Effector CD4-positive, alpha-beta T cell (primary cell): ENCODE measurements at regions not wholly inside any gene's neighbourhood (a gene's known extent, or its start where the extent isn't known, plus 50 kb on each side); places are given as distances from the start of the nearest gene placed in this dataset.

ENCODE experiments used
- DNase-seq: peaks from one replicate; pipeline ENCODE4 v3.0.0-alpha.2; 2020

DNA sequence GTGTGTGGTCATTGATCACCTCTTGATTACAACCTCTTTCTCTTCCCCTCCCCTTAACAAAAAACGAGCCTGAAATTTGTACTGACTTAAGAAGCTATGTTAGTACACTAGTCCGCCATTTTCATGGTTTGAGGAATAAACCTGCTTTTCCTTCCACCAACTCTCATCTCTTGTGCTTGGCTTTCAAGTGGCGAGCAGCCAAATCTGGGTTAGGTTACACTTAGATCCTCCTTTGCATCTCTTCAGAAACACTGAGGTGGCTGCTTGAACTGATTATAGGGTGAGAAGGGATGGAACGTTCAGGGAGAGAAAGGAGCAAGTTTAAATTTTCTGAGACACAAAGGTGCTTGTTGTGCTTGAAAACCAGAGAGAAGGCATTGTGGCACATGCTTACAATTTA, 2171.4 kb downstream of the LRRC4C start:
- no peak for DNase-seq

DNA sequence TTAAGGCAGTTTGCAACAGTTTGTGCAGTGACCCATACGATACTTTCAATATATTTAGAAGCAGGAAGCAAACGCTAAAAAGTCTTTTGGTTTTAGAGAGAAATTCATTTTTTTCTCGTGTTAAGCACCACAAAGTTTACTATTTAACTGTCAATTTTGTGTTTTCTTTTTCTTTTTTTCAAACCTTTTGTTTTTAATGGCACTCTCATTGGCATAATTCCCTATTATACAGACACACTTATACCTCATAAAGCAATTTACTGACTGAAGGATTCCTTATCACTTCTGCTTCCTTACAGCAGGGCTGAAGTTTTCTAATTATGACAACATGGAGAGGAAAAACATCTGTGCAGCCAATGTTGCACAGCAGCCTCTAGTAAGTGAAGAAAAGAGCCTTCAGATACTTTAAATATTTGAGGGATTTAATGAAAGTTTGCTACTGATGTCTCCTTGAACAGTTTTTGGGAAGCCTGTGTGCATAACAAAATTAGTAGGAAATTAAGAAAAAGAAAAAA, 2191.2 kb downstream of the LRRC4C start:
- DNase-seq: no peak

GRCh38 chr11:39255648-39256047, 2203.8 kb downstream of the LRRC4C start:
- no peak for DNase-seq

DNA sequence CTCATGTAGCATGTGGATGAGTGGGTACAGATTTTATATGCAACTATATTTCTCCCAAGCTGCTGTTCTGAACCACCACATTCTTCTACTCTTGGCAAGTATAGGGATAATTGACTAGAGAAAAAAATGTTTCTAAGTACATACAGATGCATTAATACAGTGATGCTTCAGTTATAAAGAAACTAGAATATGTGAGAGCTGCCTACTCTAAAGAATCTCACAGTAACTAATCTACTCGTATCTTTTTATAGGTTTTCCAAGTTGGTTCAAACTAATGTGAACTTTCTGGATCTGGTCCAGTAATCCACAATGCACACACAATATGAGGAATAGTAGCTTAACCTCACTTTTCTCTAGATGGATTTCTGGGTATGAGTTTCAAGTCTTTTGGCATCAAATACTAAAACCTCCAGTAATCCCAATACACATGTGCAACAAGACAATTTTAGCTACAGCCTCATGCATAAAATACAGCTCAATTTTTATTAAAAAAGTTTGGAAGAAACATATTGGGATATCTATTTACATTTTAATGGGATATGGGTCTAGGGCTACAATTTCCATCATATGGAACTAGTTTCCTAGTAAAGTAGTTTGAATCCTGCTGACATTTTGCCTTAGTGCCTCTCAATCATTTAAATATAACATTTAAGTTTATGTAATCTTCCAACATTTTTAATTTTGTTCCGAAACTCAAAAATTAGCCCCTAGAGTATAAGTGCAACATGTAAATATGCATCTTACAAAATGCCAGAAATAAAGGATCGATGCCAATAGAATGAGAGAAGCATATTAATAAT, 2209.7 kb downstream of the LRRC4C start:
- no peak for DNase-seq

GRCh38 chr11:39247570-39248137, 2211.8 kb downstream of the LRRC4C start:
- no peak for DNase-seq

DNA sequence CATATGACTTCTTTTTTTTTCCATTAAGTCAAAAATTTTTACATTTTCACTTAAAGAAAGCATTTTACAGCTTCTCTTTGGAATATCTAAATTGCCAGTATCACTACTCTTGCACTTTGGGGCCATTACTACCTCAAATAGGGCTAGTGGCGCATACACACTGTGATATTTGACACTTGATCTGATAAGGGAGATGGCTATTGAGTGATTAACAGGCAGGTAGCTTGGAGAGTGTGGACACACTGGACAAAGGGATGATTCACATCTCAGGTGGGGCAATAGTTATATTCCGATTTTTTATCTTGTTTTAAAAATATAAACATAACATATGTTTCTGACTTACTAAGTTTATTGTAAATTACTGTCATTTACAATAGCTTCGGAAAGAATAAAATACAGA, 2219.9 kb downstream of the LRRC4C start:
- no peak for DNase-seq

- DNase-seq: no peak
These were observed 2222.5 kb downstream of the LRRC4C start for GRCh38 chr11:39236916-39237315.

DNA sequence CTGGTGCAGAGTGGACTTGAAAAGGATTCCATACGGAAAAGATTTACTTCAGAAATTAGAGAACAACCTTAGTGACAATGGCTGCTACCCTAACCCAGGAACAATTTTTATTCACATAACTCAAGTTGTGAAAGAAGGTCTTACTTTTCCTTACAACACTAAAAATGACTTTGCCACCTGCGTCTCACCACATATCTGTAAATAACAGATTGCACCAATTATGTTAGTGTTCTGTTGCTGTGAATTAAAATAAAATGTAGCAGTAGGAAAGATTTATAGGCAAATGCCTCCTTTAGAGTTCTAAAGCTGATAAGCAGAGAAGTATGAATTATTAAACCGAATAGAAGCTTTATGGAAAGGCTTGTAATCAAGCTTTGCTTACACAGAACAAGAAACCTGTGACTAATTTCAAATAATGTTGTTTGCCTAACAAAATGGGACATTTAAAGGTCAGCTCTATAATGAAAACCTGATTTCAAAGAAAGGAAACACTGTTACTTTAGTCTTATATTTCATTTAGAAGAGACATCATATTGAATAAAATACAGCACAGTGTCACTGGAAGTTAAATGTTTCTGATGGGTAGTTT, 2237.8 kb downstream of the LRRC4C start:
- DNase-seq: no peak

DNA sequence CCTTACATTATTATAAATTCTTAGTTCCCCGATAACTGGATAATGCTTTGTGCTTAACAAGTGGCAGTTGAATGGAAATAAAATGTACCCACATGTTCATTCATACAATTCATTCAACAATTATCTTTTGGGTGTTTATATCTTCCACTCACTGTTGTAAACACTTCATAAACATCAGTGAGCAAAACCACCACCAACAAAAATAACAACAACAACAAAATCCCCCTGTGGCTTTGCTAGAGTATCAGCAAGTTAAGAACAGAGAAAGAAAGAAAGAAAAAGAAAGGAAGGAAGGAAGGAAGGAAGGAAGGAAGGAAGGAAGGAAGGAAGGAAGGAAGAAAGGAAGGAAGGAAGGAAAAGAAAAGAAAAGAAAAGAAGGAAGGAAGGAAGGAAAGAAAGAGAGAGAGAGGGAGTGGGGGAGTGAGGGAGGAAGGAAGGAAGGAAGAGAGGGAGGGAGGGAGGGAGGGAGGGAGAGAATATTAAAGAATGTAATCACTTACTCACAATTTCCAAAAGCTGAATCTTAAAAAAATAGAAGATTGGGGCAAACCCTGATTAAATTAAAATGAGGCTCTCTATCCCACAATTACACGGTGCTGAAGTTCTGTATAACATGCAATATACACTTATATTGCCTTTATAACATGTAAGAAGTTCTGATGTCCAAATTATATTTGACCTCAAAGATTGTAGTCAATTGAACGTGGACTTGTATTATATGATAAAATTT, 2238.8 kb downstream of the LRRC4C start:
- DNase-seq: no peak

GRCh38 chr11:39220069-39220468, 2239.4 kb downstream of the LRRC4C start:
- DNase-seq: no peak

DNA sequence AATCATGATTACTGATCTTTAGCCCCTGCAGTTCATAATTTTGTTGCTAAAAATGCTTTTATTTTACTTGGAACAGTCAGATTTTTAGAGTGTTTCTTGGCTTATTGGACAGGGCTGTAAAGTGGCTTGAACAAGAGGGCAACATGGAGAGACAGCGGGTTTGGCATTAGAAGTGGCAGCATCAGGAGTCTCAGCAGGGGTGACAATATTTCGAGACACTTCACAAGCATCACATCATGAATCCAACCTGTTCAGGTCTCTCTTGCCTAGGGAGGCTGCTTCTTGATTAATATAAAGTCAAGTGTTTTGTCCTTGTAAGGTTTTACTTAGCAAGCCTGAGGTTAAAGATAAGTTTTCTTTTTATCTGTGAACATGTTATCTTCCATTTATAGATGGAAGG, 2249.5 kb downstream of the LRRC4C start:
- no peak for DNase-seq

GRCh38 chr11:39205236-39205995, 2254.0 kb downstream of the LRRC4C start:
- no peak for DNase-seq

- no peak for DNase-seq
These were observed 2266.8 kb downstream of the LRRC4C start for GRCh38 chr11:39192671-39193070.

- no peak for DNase-seq
These were observed 2268.7 kb downstream of the LRRC4C start for GRCh38 chr11:39190751-39191150.

DNA sequence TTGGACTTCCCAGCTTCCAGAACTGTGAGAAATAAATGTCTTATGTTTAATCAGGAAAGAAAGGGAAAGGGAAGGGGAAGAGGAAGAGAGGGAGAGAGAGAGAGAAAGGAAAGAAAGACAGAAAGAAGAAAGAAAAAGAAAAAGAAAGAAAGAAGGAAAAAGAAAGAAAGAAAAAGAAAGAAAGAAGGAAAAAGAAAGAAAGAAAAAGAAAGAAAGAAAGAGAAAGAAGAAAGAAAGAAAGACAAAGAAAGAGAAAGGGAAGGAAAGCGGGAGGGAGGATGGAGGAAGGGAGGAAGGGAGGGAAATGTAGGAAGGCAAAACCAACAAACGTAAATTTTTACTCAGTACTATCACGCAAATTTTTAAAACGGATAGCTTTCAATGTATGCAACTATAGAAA, 2281.8 kb downstream of the LRRC4C start:
- no peak for DNase-seq

DNA sequence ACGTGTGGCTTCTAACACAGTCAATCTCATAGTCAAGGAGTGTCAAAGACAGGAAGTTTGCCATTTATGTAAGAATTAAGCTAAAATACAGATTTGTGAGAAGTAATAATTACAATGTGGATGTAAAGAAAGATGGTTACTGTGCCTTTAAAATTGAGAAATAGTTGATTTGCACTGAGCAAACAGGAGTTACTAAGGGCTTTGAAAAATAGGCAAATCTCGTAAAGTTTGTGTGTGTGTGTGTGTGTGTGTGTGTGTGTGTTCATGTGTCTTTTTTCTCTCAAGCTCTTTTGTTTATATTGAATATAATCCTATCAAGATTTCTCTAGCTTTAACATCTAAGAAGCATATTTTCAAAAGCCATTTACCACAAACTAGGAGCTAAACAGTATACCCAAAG, 2284.5 kb downstream of the LRRC4C start:
- DNase-seq: no peak

DNA sequence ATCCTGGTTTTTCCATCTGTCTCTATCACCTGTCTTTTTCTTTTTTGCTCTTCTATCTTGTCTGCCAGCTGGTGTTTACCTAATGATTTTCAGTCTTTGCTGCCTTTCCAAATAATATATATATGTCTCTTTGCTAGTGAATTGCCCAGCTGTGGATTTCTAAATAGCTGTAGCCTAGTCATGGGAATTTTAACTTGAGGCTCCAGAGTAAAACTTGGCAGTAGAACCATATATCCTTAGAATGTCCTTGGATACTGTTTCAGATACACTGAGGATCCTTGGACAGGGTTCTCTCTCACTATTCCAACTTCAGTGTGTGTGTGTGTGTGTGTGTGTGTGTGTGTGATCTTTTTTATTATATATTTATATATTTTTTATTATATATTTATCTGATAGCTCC, 2285.3 kb downstream of the LRRC4C start:
- no peak for DNase-seq

GRCh38 chr11:39165021-39165420, 2294.4 kb downstream of the LRRC4C start:
- no peak for DNase-seq

GRCh38 chr11:39149214-39149613, 2310.2 kb downstream of the LRRC4C start:
- no peak for DNase-seq

DNA sequence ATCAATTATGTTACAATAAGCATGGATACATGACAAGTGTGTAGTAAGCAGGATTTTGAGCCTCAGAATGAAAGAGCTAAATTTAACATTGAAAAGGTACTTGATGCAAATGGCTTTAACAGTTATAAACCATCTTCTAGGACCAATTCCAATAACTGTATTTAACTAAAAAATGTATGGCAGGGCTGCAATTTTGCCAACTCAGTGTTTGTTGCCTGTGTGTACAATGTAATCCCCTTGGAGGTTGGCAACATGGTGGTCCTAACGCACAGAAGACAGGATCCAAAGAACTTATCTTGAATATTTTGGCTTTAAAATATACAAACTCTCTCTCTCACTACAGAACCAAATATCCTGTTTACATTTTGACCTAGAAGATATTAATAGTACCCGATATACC, 2314.1 kb downstream of the LRRC4C start:
- no peak for DNase-seq

- no peak for DNase-seq
These were observed 2314.9 kb downstream of the LRRC4C start for GRCh38 chr11:39144351-39145130.

- no peak for DNase-seq
These were observed 2319.9 kb downstream of the LRRC4C start for GRCh38 chr11:39139581-39139980.
